ENCODE measurements at regions not wholly inside any gene's neighbourhood (a gene's known extent, or its start where the extent isn't known, plus 50 kb on each side); places are given as distances from the start of the nearest gene placed in this dataset.

- H3K4me3 ChIP-seq (ENCODE audit: low read length): no peak overlapping the region
- no peak for DNase-seq (ENCODE audit: low read depth)
- TF ChIP-seq, protein P1, sequence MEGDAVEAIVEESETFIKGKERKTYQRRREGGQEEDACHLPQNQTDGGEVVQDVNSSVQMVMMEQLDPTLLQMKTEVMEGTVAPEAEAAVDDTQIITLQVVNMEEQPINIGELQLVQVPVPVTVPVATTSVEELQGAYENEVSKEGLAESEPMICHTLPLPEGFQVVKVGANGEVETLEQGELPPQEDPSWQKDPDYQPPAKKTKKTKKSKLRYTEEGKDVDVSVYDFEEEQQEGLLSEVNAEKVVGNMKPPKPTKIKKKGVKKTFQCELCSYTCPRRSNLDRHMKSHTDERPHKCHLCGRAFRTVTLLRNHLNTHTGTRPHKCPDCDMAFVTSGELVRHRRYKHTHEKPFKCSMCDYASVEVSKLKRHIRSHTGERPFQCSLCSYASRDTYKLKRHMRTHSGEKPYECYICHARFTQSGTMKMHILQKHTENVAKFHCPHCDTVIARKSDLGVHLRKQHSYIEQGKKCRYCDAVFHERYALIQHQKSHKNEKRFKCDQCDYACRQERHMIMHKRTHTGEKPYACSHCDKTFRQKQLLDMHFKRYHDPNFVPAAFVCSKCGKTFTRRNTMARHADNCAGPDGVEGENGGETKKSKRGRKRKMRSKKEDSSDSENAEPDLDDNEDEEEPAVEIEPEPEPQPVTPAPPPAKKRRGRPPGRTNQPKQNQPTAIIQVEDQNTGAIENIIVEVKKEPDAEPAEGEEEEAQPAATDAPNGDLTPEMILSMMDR (IDR thresholded peaks at IDR 0.05; ENCODE audit: insufficient read depth, low read depth, low read length, missing control alignments): no peak
Measured at GRCh38 chrX:122833230-122833629, 350.8 kb upstream of the GRIA3 start.

GRCh38 chrX:122835886-122836285 is 348.2 kb upstream of the GRIA3 start:
- no peak for DNase-seq (ENCODE audit: low read depth)
- TF ChIP-seq, protein P1 (IDR thresholded peaks at IDR 0.05; ENCODE audit: insufficient read depth, low read depth, low read length, missing control alignments): no peak
- H3K4me3 ChIP-seq (ENCODE audit: low read length): no peak overlapping the region

GRCh38 chrX:122850326-122850725 is 333.8 kb upstream of the GRIA3 start:
- H3K4me3 ChIP-seq (ENCODE audit: low read length): no peak overlapping the region
- TF ChIP-seq, protein P1 (IDR thresholded peaks at IDR 0.05; ENCODE audit: insufficient read depth, low read depth, low read length, missing control alignments): no peak
- peak; percentile 60 for DNase-seq (ENCODE audit: low read depth)

- TF ChIP-seq, protein P1 (IDR thresholded peaks at IDR 0.05; ENCODE audit: insufficient read depth, low read depth, low read length, missing control alignments): no peak
- no peak overlapping the region for H3K4me3 ChIP-seq (ENCODE audit: low read length)
- no peak for DNase-seq (ENCODE audit: low read depth)
Measured at GRCh38 chrX:122856205-122856604, 327.9 kb upstream of the GRIA3 start.

GRCh38 chrX:122857734-122858133 is 326.3 kb upstream of the GRIA3 start:
- TF ChIP-seq, protein P1 (IDR thresholded peaks at IDR 0.05; ENCODE audit: insufficient read depth, low read depth, low read length, missing control alignments): no peak
- DNase-seq (ENCODE audit: low read depth): no peak
- H3K4me3 ChIP-seq (ENCODE audit: low read length): no peak overlapping the region

DNA sequence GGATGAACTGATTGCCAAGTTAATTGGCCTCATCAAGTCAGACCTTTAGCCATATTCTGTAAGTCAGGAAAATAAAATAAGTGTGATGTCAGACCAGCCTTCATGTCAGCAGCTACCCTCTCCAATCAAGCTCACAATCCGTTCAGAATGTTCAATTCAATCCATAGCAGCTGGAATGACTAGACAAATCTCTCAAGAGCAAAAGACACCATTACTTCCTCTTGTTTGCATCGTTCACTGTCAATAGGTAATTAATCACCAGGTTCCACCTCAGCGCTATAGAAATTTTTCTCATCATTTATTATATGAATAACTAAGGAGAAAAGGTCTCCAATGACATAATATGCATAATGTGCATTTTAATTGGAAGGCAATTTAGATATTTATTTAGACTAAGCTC is 321.0 kb upstream of the GRIA3 start:
- DNase-seq (ENCODE audit: low read depth): no peak
- no peak overlapping the region for H3K4me3 ChIP-seq (ENCODE audit: low read length)
- TF ChIP-seq, protein P1 (IDR thresholded peaks at IDR 0.05; ENCODE audit: insufficient read depth, low read depth, low read length, missing control alignments): no peak

GRCh38 chrX:122866532-122866931 is 317.5 kb upstream of the GRIA3 start:
- peak; percentile 85 for DNase-seq (ENCODE audit: low read depth)
- H3K4me3 ChIP-seq (ENCODE audit: low read length): no peak overlapping the region
- TF ChIP-seq, protein P1 (IDR thresholded peaks at IDR 0.05; ENCODE audit: insufficient read depth, low read depth, low read length, missing control alignments): no peak
